ENCODE measurements at regions not wholly inside any gene's neighbourhood (a gene's known extent, or its start where the extent isn't known, plus 50 kb on each side); places are given as distances from the start of the nearest gene placed in this dataset.

- no peaks in the 10 kb centered on the region for H3K9me3 ChIP-seq
- H3K4me3 ChIP-seq: no peak overlapping the region
- no peaks in the 10 kb centered on the region for H3K36me3 ChIP-seq
- 67% methylated on average over 3 of the region's 3 CpGs for WGBS (ENCODE audit: insufficient coverage, low coverage, low lambda C conversion rate, missing lambda C conversion rate)
- intact Hi-C loops (cut with DNase I): no loop called here
- H3K4me1 ChIP-seq: no peaks in the 10 kb centered on the region
- no peak overlapping the region for H3K27ac ChIP-seq
- H3K27me3 ChIP-seq: no peaks in the 10 kb centered on the region
- TF ChIP-seq POLR2A (IDR thresholded peaks at IDR 0.05): no peak
- no peak for TF ChIP-seq CTCF (IDR thresholded peaks at IDR 0.05)
- ATAC-seq (no peak), DNase-seq (no peak)
These were observed 918.8 kb upstream of the CHORDC1 start for GRCh38 chr11:91141655-91142054.

- WGBS (ENCODE audit: insufficient coverage, low coverage, low lambda C conversion rate, missing lambda C conversion rate): 55% methylated on average over 2 of the region's 2 CpGs
- Histone ChIP-seq H3K4me3 (no peak overlapping the region), H3K36me3 (no peaks in the 10 kb centered on the region), H3K4me1 (no peaks in the 10 kb centered on the region), H3K27me3 (no peaks in the 10 kb centered on the region), H3K27ac (no peak overlapping the region), H3K9me3 (no peaks in the 10 kb centered on the region)
- DNase-seq (no peak), ATAC-seq (no peak)
- TF ChIP-seq POLR2A (IDR thresholded peaks at IDR 0.05) (no peak), CTCF (IDR thresholded peaks at IDR 0.05) (no peak)
- intact Hi-C loops (cut with DNase I): no loop called here
These were observed 913.8 kb upstream of the CHORDC1 start for GRCh38 chr11:91136631-91137030.

GRCh38 chr11:91133361-91133760 is 910.5 kb upstream of the CHORDC1 start:
- Histone ChIP-seq H3K4me3 (no peak overlapping the region), H3K4me1 (no peaks in the 10 kb centered on the region), H3K9me3 (no peaks in the 10 kb centered on the region), H3K27me3 (no peaks in the 10 kb centered on the region), H3K27ac (no peak overlapping the region), H3K36me3 (no peaks in the 10 kb centered on the region)
- intact Hi-C loops (cut with DNase I): no loop called here
- TF ChIP-seq CTCF (IDR thresholded peaks at IDR 0.05) (no peak), POLR2A (IDR thresholded peaks at IDR 0.05) (no peak)
- DNase-seq: no peak
- ATAC-seq: no peak

- no peak overlapping the region for H3K4me3 ChIP-seq
- DNase-seq (no peak), ATAC-seq (no peak)
- no peak overlapping the region for H3K27ac ChIP-seq
- TF ChIP-seq CTCF (IDR thresholded peaks at IDR 0.05) (no peak), POLR2A (IDR thresholded peaks at IDR 0.05) (no peak)
- H3K27me3 ChIP-seq: no peaks in the 10 kb centered on the region
- intact Hi-C loops (cut with DNase I): no loop called here
- H3K4me1 ChIP-seq: no peaks in the 10 kb centered on the region
- H3K9me3 ChIP-seq: no peaks in the 10 kb centered on the region
- WGBS (ENCODE audit: insufficient coverage, low coverage, low lambda C conversion rate, missing lambda C conversion rate): 66% methylated on average over 3 of the region's 3 CpGs
- H3K36me3 ChIP-seq: no peaks in the 10 kb centered on the region
These were observed 906.7 kb upstream of the CHORDC1 start for GRCh38 chr11:91129596-91129995.

- Histone ChIP-seq H3K36me3 (no peaks in the 10 kb centered on the region), H3K4me3 (no peak overlapping the region), H3K27ac (no peak overlapping the region), H3K4me1 (no peaks in the 10 kb centered on the region), H3K27me3 (no peaks in the 10 kb centered on the region), H3K9me3 (no peaks in the 10 kb centered on the region)
- DNase-seq: no peak
- intact Hi-C loops (cut with DNase I): no loop called here
- no peak for ATAC-seq
- TF ChIP-seq CTCF (IDR thresholded peaks at IDR 0.05) (no peak), POLR2A (IDR thresholded peaks at IDR 0.05) (no peak)
- 63% methylated on average over 1 of the region's 1 CpG for WGBS (ENCODE audit: insufficient coverage, low coverage, low lambda C conversion rate, missing lambda C conversion rate)
These were observed 901.5 kb upstream of the CHORDC1 start for GRCh38 chr11:91124363-91124762.
